ENCODE measurements at regions not wholly inside any gene's neighbourhood (a gene's known extent, or its start where the extent isn't known, plus 50 kb on each side); places are given as distances from the start of the nearest gene placed in this dataset.

DNA sequence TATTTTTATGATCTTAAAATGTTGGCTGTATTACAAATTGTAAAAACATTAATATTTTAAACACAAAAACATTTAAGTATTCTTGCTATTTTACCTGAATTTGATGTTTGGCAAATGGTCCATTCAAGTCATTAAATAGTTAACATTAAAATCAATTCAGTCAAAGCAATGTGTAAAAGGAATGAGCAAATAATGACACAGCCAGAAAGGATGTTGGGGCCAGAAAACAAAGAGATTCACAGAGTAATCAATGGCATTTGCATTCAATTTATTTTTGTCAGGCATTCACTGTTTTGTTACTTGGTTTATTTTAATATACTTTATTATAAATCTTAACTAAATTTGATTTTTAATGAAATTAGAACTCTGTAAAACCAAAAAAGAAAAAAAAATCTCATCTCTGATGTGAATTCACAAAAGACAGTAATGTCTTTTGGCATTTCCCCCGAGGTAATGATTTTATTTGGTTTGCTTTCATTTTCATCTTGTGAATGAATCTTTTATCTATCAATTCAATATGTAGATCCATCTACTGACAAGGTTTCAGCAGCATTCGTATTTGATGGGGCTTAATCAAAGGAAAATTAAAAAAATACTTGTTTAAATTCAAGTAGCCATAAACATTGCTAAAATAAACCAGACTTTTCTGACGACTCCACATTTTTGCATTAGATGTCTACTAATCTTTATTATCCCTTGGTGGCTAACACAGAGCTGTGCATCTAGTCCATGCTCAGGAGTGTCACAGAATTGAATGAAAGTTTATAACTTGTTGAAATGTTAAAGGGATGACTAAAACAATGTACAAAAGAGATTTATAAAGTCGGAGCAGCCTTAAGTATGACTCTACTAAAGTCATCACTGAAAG is 866.7 kb upstream of the GJE1 start:
- TF ChIP-seq, protein P1, sequence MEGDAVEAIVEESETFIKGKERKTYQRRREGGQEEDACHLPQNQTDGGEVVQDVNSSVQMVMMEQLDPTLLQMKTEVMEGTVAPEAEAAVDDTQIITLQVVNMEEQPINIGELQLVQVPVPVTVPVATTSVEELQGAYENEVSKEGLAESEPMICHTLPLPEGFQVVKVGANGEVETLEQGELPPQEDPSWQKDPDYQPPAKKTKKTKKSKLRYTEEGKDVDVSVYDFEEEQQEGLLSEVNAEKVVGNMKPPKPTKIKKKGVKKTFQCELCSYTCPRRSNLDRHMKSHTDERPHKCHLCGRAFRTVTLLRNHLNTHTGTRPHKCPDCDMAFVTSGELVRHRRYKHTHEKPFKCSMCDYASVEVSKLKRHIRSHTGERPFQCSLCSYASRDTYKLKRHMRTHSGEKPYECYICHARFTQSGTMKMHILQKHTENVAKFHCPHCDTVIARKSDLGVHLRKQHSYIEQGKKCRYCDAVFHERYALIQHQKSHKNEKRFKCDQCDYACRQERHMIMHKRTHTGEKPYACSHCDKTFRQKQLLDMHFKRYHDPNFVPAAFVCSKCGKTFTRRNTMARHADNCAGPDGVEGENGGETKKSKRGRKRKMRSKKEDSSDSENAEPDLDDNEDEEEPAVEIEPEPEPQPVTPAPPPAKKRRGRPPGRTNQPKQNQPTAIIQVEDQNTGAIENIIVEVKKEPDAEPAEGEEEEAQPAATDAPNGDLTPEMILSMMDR (conservative IDR thresholded peaks at IDR 0.05; ENCODE audit: low read depth, low read length) = no peak
- H3K4me3 ChIP-seq (ENCODE audit: low read length) = no peak overlapping the region
- no peak for DNase-seq (ENCODE audit: low read depth)

DNA sequence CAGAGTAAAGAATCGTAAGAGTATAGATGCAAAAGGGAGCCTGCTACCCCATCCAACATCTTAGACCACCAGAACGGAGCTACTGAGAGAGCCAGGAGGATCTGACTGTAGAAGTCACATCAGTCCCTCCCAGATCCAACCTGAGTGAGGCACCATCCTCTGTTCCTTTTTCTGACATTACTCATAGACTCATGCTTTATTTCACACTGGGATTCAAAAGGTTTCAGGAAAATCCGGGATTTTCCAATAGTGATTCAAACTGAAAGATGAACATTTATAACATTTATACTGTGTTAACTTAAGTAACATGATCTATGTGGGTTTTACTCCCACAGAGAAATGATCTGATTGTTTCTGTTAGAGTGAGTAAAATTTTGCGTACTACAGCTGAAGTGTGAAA is 868.6 kb upstream of the GJE1 start:
- TF ChIP-seq, protein P1 (conservative IDR thresholded peaks at IDR 0.05; ENCODE audit: low read depth, low read length) = no peak
- DNase-seq (ENCODE audit: low read depth) = no peak
- H3K4me3 ChIP-seq (ENCODE audit: low read length) = no peak overlapping the region

DNA sequence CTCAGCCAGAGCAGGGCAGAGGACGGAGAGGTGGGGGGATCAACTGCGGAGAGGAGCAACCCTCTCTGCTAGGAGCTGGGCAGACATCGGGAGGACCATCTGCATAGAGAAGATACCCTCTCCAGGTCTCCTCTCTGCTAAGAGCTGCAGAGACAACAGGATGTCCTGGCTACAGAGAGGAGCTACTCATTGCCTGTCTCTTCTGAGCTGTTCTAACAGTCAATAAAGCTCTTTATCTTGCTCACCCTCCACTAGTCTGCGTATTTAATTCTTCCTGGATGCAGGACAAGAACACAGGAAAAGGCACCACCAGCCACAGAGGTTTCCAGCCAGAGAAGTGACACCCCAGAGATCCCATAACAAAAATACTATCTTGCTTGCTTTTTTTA is 871.1 kb upstream of the GJE1 start:
- H3K4me3 ChIP-seq (ENCODE audit: low read length) = no peak overlapping the region
- TF ChIP-seq, protein P1 (conservative IDR thresholded peaks at IDR 0.05; ENCODE audit: low read depth, low read length) = no peak
- no peak for DNase-seq (ENCODE audit: low read depth)

DNA sequence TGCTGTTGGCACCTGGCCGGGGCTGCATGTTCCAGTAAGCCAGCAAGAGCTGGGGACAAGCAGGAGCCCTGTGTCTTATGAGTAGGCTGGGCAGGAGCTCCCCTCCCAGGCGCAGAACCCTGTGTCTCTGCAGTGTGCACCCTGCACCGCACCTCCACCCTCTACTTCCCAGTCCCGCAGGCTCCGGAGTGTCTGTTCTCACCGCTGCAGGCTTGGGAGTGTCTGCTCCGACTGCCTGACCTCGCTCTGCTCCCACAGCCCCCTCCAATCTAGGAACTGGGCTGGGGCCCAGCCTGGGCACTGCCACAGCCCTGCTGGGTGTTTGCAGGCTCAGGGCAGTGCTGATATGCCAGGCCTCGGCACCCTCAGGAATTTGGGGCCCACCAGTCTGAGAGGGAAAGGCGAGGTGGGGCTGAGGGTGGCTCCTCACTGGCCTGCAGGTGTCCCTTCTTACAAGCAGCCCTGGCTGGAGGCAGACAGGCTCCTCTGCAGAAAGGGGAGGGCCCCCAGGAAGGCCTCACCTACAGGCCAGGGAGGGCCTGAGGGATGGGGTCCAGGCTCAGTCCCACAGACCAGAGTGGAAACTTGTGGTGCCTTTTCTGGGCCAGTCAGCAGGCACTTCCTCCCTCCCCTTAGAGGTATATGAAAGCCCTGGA is 871.6 kb upstream of the GJE1 start:
- TF ChIP-seq, protein P1 (conservative IDR thresholded peaks at IDR 0.05; ENCODE audit: low read depth, low read length) = no peak
- no peak for DNase-seq (ENCODE audit: low read depth)
- H3K4me3 ChIP-seq (ENCODE audit: low read length) = no peak overlapping the region

DNA sequence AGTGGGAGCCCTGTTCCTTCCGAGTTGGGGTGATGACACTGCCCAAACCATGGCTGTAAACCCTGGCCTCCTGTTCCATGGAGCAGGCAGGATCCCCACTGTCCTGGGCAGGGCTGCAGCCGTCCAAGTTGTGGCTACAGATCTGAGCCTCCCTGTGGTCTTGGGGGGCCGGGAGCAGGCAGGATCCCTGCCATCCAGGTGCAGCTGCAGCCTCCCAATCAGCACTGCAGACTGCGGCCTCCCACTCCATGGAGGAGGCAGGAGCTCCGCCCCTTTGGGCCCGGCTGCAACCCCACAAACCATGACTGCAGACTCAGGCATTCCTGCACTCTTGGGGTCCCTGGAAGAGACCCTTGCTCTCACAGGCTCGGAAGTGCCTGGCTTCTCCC is 872.1 kb upstream of the GJE1 start:
- TF ChIP-seq, protein P1 (conservative IDR thresholded peaks at IDR 0.05; ENCODE audit: low read depth, low read length) = no peak
- no peak for DNase-seq (ENCODE audit: low read depth)
- H3K4me3 ChIP-seq (ENCODE audit: low read length) = no peak overlapping the region

DNA sequence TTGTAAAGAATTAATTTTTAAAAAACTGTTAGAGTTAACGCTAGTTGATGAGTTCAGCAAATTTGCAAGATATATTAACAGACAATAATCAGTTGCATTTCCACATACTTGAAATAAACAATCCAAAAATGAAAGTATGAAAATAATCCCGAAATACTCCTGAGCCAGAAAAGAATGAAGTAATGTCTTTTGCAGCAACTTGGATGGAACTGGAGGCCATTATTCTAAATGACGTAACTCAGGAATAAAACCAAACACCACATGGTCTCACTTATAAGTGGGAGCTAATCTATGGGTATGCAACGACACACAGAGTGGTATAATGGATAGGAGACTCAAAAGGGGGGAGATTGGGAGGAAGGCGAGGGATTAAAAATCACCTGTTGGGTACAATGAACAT is 872.9 kb upstream of the GJE1 start:
- TF ChIP-seq, protein P1 (conservative IDR thresholded peaks at IDR 0.05; ENCODE audit: low read depth, low read length) = no peak
- H3K4me3 ChIP-seq (ENCODE audit: low read length) = no peak overlapping the region

DNA sequence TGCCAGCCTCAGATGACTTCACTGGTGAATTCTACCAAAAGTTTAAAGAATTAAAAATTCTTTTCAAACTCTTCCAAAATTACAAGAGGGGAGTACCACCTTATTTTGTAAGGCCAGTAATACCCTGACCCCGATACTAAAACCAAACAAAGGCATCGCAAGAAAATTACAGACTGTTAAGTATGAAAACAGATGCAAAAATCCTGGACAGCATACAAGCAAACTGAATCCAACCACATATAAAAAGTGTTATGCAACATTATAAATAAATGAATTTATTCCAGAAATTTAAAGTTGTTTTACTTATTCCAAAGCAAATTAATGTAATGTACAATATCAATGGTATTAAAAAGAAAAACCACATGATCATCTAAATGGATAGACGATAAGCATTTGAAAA is 873.6 kb upstream of the GJE1 start:
- TF ChIP-seq, protein P1 (conservative IDR thresholded peaks at IDR 0.05; ENCODE audit: low read depth, low read length) = no peak
- H3K4me3 ChIP-seq (ENCODE audit: low read length) = no peak overlapping the region
- DNase-seq (ENCODE audit: low read depth) = no peak

More for the DNA sequence above, 872.9 kb upstream of the GJE1 start:
- DNase-seq (ENCODE audit: low read depth) = no peak
